Breast epithelium (tissue), 4 donors: ENCODE measurements at regions not wholly inside any gene's neighbourhood (a gene's known extent, or its start where the extent isn't known, plus 50 kb on each side); places are given as distances from the start of the nearest gene placed in this dataset.

Source experiments
- DNase-seq, 2 donors: peaks; one replicate each; pipeline ENCODE4 v3.0.0-alpha.2; 2019; ENCODE audit warnings: low spot score in 2 of 2
- H3K27ac ChIP-seq, 2 donors: fragments of 200-600 bp; sonication (generic) in 1 of 2; one replicate each; pipeline ENCODE4 v1.5.1; 2016 to 2019; ENCODE audit warnings: mild to moderate bottlenecking in 1 of 2
- H3K27me3 ChIP-seq, 2 donors: fragments of 200-600 bp; sonication (generic) in 1 of 2; one replicate each; pipeline versions ENCODE4 v1.5.1 to v1.6.0; 2017 to 2019; ENCODE audit warnings: control low read depth in 1 of 2, mild to moderate bottlenecking in 1 of 2
- H3K36me3 ChIP-seq: fragments of 200-600 bp; one replicate; pipeline ENCODE4 v1.5.1; 2019
- H3K4me1 ChIP-seq, 2 donors: fragments of 200-600 bp; sonication (generic); one replicate each; pipeline ENCODE4 v1.5.1; 2016 to 2019; ENCODE audit warnings: control low read depth in 1 of 2
- H3K4me3 ChIP-seq, 3 donors: fragments of 200-600 bp; sonication (generic); 1 replicate in 2 of 3; 2 replicates in 1 of 3; pipeline ENCODE4 v1.5.1; 2016 to 2019; ENCODE audit warnings: mild to moderate bottlenecking in 3 of 3, moderate library complexity in 2 of 3
- H3K9me3 ChIP-seq, 2 donors: fragments of 200-600 bp; sonication (generic) in 1 of 2; one replicate each; pipeline ENCODE4 v1.5.1; 2016 to 2019; ENCODE audit warnings: control low read depth in 1 of 2
- POLR2A ChIP-seq: fragments of 450-650 bp; IDR thresholded peaks from one replicate; pipeline ENCODE4 v1.6.1; 2016; ENCODE audit warnings: antibody characterized with exemption, mild to moderate bottlenecking, moderate library complexity
- POLR2AphosphoS5 ChIP-seq, 3 donors: sonication (generic); formaldehyde crosslinking; IDR thresholded peaks; one replicate each; pipeline ENCODE4 v1.6.1; 2017; ENCODE audit warnings: antibody characterized with exemption in 3 of 3
- intact Hi-C: fragments of 100-400 bp; cut with DNase I; formaldehyde crosslinking; loops from one replicate; pipeline ENCODE4 v1.15.1; 2023; ENCODE audit warnings: low total_unique reads
- TF ChIP-seq, protein P1 (sequence below), 3 donors: fragments of 450-650 bp; IDR thresholded peaks; one replicate each; pipeline ENCODE4 v1.5.1; 2016 to 2017; ENCODE audit warnings: antibody characterized with exemption in 3 of 3, mild to moderate bottlenecking in 3 of 3, moderate library complexity in 3 of 3

DNA sequence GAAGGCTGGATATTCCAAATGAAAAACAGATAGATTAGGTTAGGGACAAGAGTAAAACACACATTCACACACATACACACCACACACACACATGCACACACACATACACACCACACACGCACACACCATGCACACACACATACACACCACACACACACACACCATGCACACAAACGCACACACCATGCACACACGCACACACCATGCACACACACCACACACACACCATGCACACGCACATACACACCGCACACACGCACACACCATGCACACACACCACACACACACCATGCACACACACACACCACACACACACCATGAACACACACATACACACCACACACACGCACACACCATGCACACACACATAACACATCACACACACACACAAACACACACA lies 203.7 kb upstream of the ZFHX3 start:
- no peak overlapping the region for H3K27ac ChIP-seq
- intact Hi-C loops, result no loop called here
- no peak for TF ChIP-seq POLR2A
- no peaks in the 10 kb centered on the region for H3K27me3 ChIP-seq
- H3K36me3 ChIP-seq, result no peaks in the 10 kb centered on the region
- no peak overlapping the region for H3K4me3 ChIP-seq
- H3K4me1 ChIP-seq, result no peaks in the 10 kb centered on the region
- H3K9me3 ChIP-seq, result no peaks in the 10 kb centered on the region
- DNase-seq, result no peak

DNA sequence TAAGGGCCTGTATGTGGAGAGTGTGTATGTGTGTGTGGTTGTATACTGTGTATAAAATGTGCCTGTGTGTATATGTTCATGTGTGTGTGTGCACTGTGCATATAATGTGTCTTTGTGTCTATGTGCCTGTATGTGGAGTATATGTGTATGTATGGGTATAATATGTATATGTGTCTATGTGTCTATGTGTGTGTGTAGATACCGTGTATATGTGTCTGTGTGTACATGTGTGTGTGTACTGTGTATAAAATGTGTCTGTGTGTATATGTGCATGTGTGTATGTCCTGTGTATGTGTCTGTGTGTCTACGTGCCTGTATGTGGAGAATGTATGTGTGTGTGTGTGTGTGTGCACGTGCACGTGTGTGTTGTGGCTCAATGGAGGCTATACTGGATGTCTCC lies 200.4 kb upstream of the ZFHX3 start:
- DNase-seq, result no peak
- Histone ChIP-seq H3K4me3 (no peak overlapping the region), H3K4me1 (no peaks in the 10 kb centered on the region), H3K9me3 (no peaks in the 10 kb centered on the region), H3K36me3 (no peaks in the 10 kb centered on the region), H3K27me3 (no peaks in the 10 kb centered on the region), H3K27ac (no peak overlapping the region)
- intact Hi-C loops, result no loop called here
- TF ChIP-seq POLR2AphosphoS5 (IDR thresholded peaks at IDR 0.05), result no peak
- TF ChIP-seq, protein P1, sequence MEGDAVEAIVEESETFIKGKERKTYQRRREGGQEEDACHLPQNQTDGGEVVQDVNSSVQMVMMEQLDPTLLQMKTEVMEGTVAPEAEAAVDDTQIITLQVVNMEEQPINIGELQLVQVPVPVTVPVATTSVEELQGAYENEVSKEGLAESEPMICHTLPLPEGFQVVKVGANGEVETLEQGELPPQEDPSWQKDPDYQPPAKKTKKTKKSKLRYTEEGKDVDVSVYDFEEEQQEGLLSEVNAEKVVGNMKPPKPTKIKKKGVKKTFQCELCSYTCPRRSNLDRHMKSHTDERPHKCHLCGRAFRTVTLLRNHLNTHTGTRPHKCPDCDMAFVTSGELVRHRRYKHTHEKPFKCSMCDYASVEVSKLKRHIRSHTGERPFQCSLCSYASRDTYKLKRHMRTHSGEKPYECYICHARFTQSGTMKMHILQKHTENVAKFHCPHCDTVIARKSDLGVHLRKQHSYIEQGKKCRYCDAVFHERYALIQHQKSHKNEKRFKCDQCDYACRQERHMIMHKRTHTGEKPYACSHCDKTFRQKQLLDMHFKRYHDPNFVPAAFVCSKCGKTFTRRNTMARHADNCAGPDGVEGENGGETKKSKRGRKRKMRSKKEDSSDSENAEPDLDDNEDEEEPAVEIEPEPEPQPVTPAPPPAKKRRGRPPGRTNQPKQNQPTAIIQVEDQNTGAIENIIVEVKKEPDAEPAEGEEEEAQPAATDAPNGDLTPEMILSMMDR (IDR thresholded peaks at IDR 0.05), result no peak

DNA sequence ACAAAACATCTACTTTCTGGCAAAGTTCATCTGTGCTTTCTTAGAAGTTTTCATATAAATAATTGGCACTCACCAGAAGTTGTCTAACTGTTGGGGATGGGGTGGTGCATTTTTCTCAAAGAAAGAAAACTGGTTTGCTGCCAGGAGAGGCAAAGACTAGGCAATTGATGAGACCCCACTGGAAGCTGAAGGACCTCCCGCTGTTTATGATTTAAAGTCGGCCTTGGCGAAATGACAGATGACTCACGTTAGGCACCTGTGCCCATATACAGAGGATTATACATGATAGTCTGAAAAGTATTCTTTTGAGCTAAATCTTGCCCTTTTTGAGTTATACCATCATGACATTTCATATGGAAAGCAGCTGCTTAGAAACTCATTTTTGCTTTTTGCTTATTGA lies 193.0 kb upstream of the ZFHX3 start:
- Histone ChIP-seq H3K27me3 (no peaks in the 10 kb centered on the region), H3K27ac (no peak overlapping the region), H3K4me1 (no peaks in the 10 kb centered on the region), H3K9me3 (no peaks in the 10 kb centered on the region), H3K36me3 (no peaks in the 10 kb centered on the region), H3K4me3 (no peak overlapping the region)
- no peak for DNase-seq
- intact Hi-C loops, result no loop called here
- no peak for TF ChIP-seq POLR2AphosphoS5 (IDR thresholded peaks at IDR 0.05)

DNA sequence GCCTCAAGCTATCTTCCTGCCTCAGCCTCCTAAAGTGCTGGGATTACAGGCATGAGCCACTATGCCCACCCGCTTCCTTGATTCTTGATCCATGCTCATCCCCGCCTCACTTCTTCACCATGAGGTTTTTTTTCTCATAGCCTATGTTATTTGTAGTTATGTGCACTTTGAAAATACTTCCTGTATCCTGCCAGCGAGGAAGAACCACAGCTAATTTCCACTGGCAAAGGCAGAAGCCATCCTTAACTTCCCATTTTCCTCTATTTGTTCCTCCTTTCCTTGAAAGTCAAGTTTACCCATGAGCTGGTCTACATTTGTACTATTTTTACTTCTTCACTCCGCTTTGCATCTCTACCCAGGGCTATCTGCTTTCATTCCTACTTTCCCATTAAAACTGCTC lies 189.7 kb upstream of the ZFHX3 start:
- TF ChIP-seq, protein P1 (IDR thresholded peaks at IDR 0.05), result no peak
- TF ChIP-seq POLR2AphosphoS5 (IDR thresholded peaks at IDR 0.05) (no peak), POLR2A (no peak)
- intact Hi-C loops, result no loop called here
- Histone ChIP-seq H3K9me3 (no peaks in the 10 kb centered on the region), H3K27me3 (peaks cover 0 to 10% of the 10 kb centered on the region in 2 donors), H3K36me3 (no peaks in the 10 kb centered on the region), H3K4me1 (no peaks in the 10 kb centered on the region), H3K27ac (no peak overlapping the region), H3K4me3 (no peak overlapping the region)
- no peak for DNase-seq

DNA sequence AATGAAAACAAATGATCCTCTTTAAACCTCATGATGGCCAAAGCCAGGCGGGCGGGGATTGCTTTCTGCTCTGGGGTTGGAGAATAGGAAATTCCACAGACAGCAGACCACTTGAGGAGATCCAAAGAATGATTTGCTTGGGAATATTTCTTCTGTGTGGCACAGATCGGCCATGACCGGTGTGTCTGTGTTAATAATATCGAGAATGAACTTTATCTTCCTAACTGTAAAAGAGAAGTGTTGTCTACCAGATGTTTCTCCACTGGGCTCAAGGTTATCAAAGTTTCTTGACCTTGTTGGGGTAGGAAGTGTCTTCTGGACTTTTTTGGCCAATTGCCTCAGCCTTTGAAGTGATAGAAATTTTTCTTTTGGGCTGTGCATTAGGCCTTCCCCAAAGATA lies 186.6 kb upstream of the ZFHX3 start:
- intact Hi-C loops, result no loop called here
- Histone ChIP-seq H3K36me3 (no peaks in the 10 kb centered on the region), H3K27ac (no peak overlapping the region), H3K4me3 (no peak overlapping the region), H3K4me1 (no peaks in the 10 kb centered on the region), H3K9me3 (no peaks in the 10 kb centered on the region), H3K27me3 (peaks cover 0 to 18% of the 10 kb centered on the region in 2 donors)
- TF ChIP-seq, protein P1 (IDR thresholded peaks at IDR 0.05), result no peak
- no peak for TF ChIP-seq POLR2A
- no peak for TF ChIP-seq POLR2AphosphoS5 (IDR thresholded peaks at IDR 0.05)
- DNase-seq, result no peak

DNA sequence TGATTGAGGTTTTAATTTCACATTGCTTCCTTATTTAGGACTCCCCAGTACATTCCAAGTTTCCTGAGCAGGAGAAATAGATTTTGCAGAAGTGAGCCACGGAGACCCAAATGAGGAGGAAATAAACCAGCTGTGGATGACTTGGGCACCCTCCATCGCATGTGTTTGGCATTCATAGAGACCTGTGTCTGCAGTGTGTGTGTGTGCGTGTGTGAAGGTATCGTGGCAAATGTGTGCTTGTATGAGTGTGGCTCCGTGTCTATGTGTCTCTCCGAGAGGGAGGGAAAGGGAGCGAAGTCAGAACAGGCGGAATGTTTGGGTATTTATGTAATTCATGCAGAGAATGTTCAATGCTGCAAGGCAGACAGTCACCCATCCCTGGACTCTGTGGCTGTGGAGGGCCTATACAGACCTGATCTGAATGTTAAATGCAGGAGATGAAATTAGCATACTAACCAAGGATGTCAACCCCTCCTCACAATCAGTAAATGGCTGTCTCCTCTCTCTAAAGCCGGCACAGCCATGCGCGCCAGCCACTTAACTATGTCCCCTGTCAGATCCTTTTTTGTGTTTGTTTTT lies 186.0 kb upstream of the ZFHX3 start:
- no peaks in the 10 kb centered on the region for H3K36me3 ChIP-seq
- no peak for TF ChIP-seq POLR2A
- TF ChIP-seq, protein P1 (IDR thresholded peaks at IDR 0.05), result no peak
- TF ChIP-seq POLR2AphosphoS5 (IDR thresholded peaks at IDR 0.05), result no peak
- intact Hi-C loops, result no loop called here
- H3K4me1 ChIP-seq, result no peaks in the 10 kb centered on the region
- H3K9me3 ChIP-seq, result no peaks in the 10 kb centered on the region
- no peak for DNase-seq
- no peak overlapping the region for H3K27ac ChIP-seq
- H3K4me3 ChIP-seq, result no peak overlapping the region
- H3K27me3 ChIP-seq, result peaks cover 0 to 18% of the 10 kb centered on the region in 2 donors
